ENCODE measurements at regions not wholly inside any gene's neighbourhood (a gene's known extent, or its start where the extent isn't known, plus 50 kb on each side); places are given as distances from the start of the nearest gene placed in this dataset.

GRCh38 chr9:119609277-119609971 lies 240.2 kb upstream of the BRINP1 start:
- no peak overlapping the region for H3K4me3 ChIP-seq (ENCODE audit: low read length)
- H2AFZ ChIP-seq (ENCODE audit: low read length): no peak overlapping the region
- H3F3A ChIP-seq (ENCODE audit: insufficient read depth, low read length): no peaks in the 10 kb centered on the region
- H3K9me2 ChIP-seq (replicated peaks; ENCODE audit: insufficient read depth, low read length): no peaks in the 10 kb centered on the region
- H3K4me1 ChIP-seq (ENCODE audit: low read length): no peaks in the 10 kb centered on the region
- no peaks in the 10 kb centered on the region for H3K36me3 ChIP-seq (replicated peaks; ENCODE audit: insufficient read depth, low read length)
- no peak overlapping the region for H3K27ac ChIP-seq (ENCODE audit: low read length)
- no peaks in the 10 kb centered on the region for H3K79me2 ChIP-seq (ENCODE audit: low read length)
- H3K4me2 ChIP-seq (ENCODE audit: low read depth, low read length): no peak overlapping the region
- no peaks in the 10 kb centered on the region for H4K20me1 ChIP-seq (ENCODE audit: insufficient read depth, low read length)
- TF ChIP-seq EZH2phosphoT487 (IDR thresholded peaks at IDR 0.05; ENCODE audit: low read length) (no peak), CTCF (IDR thresholded peaks at IDR 0.05; ENCODE audit: low read length) (no peak), EZH2 (optimal IDR thresholded peaks at IDR 0.05; ENCODE audit: low read depth, low read length) (no peak)
- no peak overlapping the region for H3K9ac ChIP-seq (ENCODE audit: low read length)
- H3K9me3 ChIP-seq (replicated peaks; ENCODE audit: insufficient read depth, low read length): no peaks in the 10 kb centered on the region
- no peak for DNase-seq
- H3K27me3 ChIP-seq (replicated peaks; ENCODE audit: insufficient read depth, low read length): no peaks in the 10 kb centered on the region

- no peaks in the 10 kb centered on the region for H3F3A ChIP-seq (ENCODE audit: insufficient read depth, low read length)
- no peaks in the 10 kb centered on the region for H3K36me3 ChIP-seq (replicated peaks; ENCODE audit: insufficient read depth, low read length)
- DNase-seq: no peak
- H3K4me2 ChIP-seq (ENCODE audit: low read depth, low read length): no peak overlapping the region
- no peak for TF ChIP-seq EZH2 (optimal IDR thresholded peaks at IDR 0.05; ENCODE audit: low read depth, low read length)
- H3K27me3 ChIP-seq (replicated peaks; ENCODE audit: insufficient read depth, low read length): no peaks in the 10 kb centered on the region
- no peaks in the 10 kb centered on the region for H3K9me2 ChIP-seq (replicated peaks; ENCODE audit: insufficient read depth, low read length)
- H3K4me3 ChIP-seq (ENCODE audit: low read length): no peak overlapping the region
- no peak overlapping the region for H2AFZ ChIP-seq (ENCODE audit: low read length)
- H3K27ac ChIP-seq (ENCODE audit: low read length): no peak overlapping the region
- no peaks in the 10 kb centered on the region for H4K20me1 ChIP-seq (ENCODE audit: insufficient read depth, low read length)
- no peaks in the 10 kb centered on the region for H3K9me3 ChIP-seq (replicated peaks; ENCODE audit: insufficient read depth, low read length)
- no peaks in the 10 kb centered on the region for H3K4me1 ChIP-seq (ENCODE audit: low read length)
- no peaks in the 10 kb centered on the region for H3K79me2 ChIP-seq (ENCODE audit: low read length)
- H3K9ac ChIP-seq (ENCODE audit: low read length): no peak overlapping the region
Measured at GRCh38 chr9:119601632-119602031, 232.4 kb upstream of the BRINP1 start.

GRCh38 chr9:119597499-119597898 lies 228.3 kb upstream of the BRINP1 start:
- H3K79me2 ChIP-seq (ENCODE audit: low read length): no peaks in the 10 kb centered on the region
- H3K9me2 ChIP-seq (replicated peaks; ENCODE audit: insufficient read depth, low read length): no peaks in the 10 kb centered on the region
- H3K9ac ChIP-seq (ENCODE audit: low read length): no peak overlapping the region
- no peaks in the 10 kb centered on the region for H3K4me1 ChIP-seq (ENCODE audit: low read length)
- no peak overlapping the region for H2AFZ ChIP-seq (ENCODE audit: low read length)
- no peaks in the 10 kb centered on the region for H3F3A ChIP-seq (ENCODE audit: insufficient read depth, low read length)
- TF ChIP-seq EZH2 (optimal IDR thresholded peaks at IDR 0.05; ENCODE audit: low read depth, low read length) (no peak), EZH2phosphoT487 (IDR thresholded peaks at IDR 0.05; ENCODE audit: low read length) (no peak), CTCF (IDR thresholded peaks at IDR 0.05; ENCODE audit: low read length) (no peak)
- no peaks in the 10 kb centered on the region for H3K36me3 ChIP-seq (replicated peaks; ENCODE audit: insufficient read depth, low read length)
- H3K4me3 ChIP-seq (ENCODE audit: low read length): no peak overlapping the region
- H3K9me3 ChIP-seq (replicated peaks; ENCODE audit: insufficient read depth, low read length): no peaks in the 10 kb centered on the region
- H3K4me2 ChIP-seq (ENCODE audit: low read depth, low read length): no peak overlapping the region
- H3K27ac ChIP-seq (ENCODE audit: low read length): no peak overlapping the region
- DNase-seq: no peak
- H3K27me3 ChIP-seq (replicated peaks; ENCODE audit: insufficient read depth, low read length): no peaks in the 10 kb centered on the region
- H4K20me1 ChIP-seq (ENCODE audit: insufficient read depth, low read length): no peaks in the 10 kb centered on the region

GRCh38 chr9:119596703-119597102 lies 227.5 kb upstream of the BRINP1 start:
- H3K36me3 ChIP-seq (replicated peaks; ENCODE audit: insufficient read depth, low read length): no peaks in the 10 kb centered on the region
- DNase-seq: no peak
- H3K4me2 ChIP-seq (ENCODE audit: low read depth, low read length): no peak overlapping the region
- no peaks in the 10 kb centered on the region for H3K4me1 ChIP-seq (ENCODE audit: low read length)
- TF ChIP-seq EZH2 (optimal IDR thresholded peaks at IDR 0.05; ENCODE audit: low read depth, low read length): no peak
- TF ChIP-seq EZH2phosphoT487 (IDR thresholded peaks at IDR 0.05; ENCODE audit: low read length): no peak
- TF ChIP-seq CTCF (IDR thresholded peaks at IDR 0.05; ENCODE audit: low read length): no peak
- no peaks in the 10 kb centered on the region for H3K27me3 ChIP-seq (replicated peaks; ENCODE audit: insufficient read depth, low read length)
- H3K9me3 ChIP-seq (replicated peaks; ENCODE audit: insufficient read depth, low read length): no peaks in the 10 kb centered on the region
- no peaks in the 10 kb centered on the region for H3F3A ChIP-seq (ENCODE audit: insufficient read depth, low read length)
- H3K9me2 ChIP-seq (replicated peaks; ENCODE audit: insufficient read depth, low read length): no peaks in the 10 kb centered on the region
- H3K9ac ChIP-seq (ENCODE audit: low read length): no peak overlapping the region
- no peak overlapping the region for H2AFZ ChIP-seq (ENCODE audit: low read length)
- no peak overlapping the region for H3K27ac ChIP-seq (ENCODE audit: low read length)
- H3K4me3 ChIP-seq (ENCODE audit: low read length): no peak overlapping the region
- no peaks in the 10 kb centered on the region for H4K20me1 ChIP-seq (ENCODE audit: insufficient read depth, low read length)
- no peaks in the 10 kb centered on the region for H3K79me2 ChIP-seq (ENCODE audit: low read length)

All from MM.1S (cell line).